Activated T-cell treated with anti-CD3 and anti-CD28 coated beads, Interleukin-2, amount 50 U/mL, for 72 hours (primary cell): ENCODE measurements at regions not wholly inside any gene's neighbourhood (a gene's known extent, or its start where the extent isn't known, plus 50 kb on each side); places are given as distances from the start of the nearest gene placed in this dataset.
"Not testable (repeated sequence)": the region's sequence is repeated elsewhere in the genome, so short reads cannot be mapped to it uniquely, and the experiment has no call there.

Source experiments
- ATAC-seq, 2 donors: fragments of 150-1000 bp; cut with Tn5 transposase; replicated peaks in 1 of 2; 2 replicates each; pipeline ENCODE4 v1.10.0; 2021; ENCODE audit warnings: moderate library complexity in 2 of 2, mild to moderate bottlenecking in 1 of 2
- DNase-seq, 2 donors: peaks; one replicate each; pipeline ENCODE4 v3.0.0; 2021 to 2022; ENCODE audit warnings: mixed read lengths in 1 of 2
- H3K27ac Mint-ChIP-seq: one replicate; pipeline ENCODE4 v1.8.0; 2022; ENCODE audit warnings: mild to moderate bottlenecking, moderate library complexity, mixed read lengths
- H3K27me3 Mint-ChIP-seq: one replicate; pipeline ENCODE4 v1.8.0; 2022; ENCODE audit warnings: low read depth, mixed read lengths
- H3K36me3 Mint-ChIP-seq, 2 donors: one replicate each; pipeline ENCODE4 v1.8.0; 2022; ENCODE audit warnings: mixed read lengths in 2 of 2, mild to moderate bottlenecking in 1 of 2; ENCODE audit not compliant: insufficient read depth in 2 of 2
- H3K4me1 Mint-ChIP-seq: one replicate; pipeline ENCODE4 v1.8.0; 2022; ENCODE audit warnings: low read depth, mixed read lengths
- H3K4me3 Mint-ChIP-seq, 2 donors: one replicate each; pipeline ENCODE4 v1.8.0; 2022; ENCODE audit warnings: mild to moderate bottlenecking in 2 of 2, mixed read lengths in 2 of 2, moderate library complexity in 2 of 2
- H3K9me3 Mint-ChIP-seq, 2 donors: one replicate each; pipeline ENCODE4 v1.8.0; 2022; ENCODE audit warnings: mixed read lengths in 2 of 2

DNA sequence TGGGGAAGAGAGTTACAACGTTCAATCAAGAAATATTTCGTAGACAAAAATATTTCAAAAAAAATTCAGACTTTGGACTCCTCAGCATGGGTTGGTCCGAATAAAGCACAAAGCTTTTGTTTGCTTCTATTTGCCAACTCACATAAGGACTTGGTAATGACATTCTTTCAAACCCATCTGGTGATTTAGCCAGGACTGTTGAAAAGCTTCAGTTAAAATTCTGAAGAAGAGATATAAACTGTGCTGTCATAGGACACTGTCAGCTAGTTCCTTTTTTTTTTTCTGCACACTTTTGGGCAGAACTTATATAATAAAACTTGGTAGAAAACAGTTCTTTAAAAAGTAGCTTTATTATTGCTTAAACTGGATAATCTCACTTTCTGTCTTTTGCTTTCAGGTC lies 660.8 kb upstream of the SGO1 start:
- Mint-ChIP-seq H3K27me3 (no peaks in the 10 kb centered on the region), H3K9me3 (peaks cover 7 to 12% of the 10 kb centered on the region in 2 donors), H3K36me3 (peaks cover 0 to 2% of the 10 kb centered on the region in 2 donors), H3K27ac (no peak overlapping the region), H3K4me1 (no peaks in the 10 kb centered on the region), H3K4me3 (no peak overlapping the region)
- ATAC-seq: no peak
- no peak for DNase-seq

DNA sequence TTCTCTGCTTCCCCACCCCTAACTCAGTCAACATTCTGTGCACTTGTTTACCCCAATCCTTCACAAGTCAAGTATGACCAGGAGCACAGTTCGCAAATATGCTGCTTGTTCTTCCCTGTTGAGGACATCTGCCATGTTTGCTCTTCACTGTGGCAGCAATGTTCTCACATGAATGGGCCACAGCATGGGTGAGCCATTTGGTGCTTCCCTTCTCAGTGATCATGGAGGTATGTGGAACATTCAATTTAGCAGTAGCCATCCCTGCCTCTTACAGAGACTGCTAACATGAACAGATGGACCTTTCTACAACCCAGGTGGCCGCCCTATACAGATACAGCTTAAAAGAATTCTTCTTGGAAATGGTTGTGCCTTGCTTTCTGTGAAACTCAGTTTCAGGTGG lies 660.1 kb upstream of the SGO1 start:
- Mint-ChIP-seq H3K36me3 (peaks cover 0 to 2% of the 10 kb centered on the region in 2 donors), H3K27me3 (no peaks in the 10 kb centered on the region), H3K27ac (no peak overlapping the region), H3K9me3 (peaks cover 7 to 12% of the 10 kb centered on the region in 2 donors), H3K4me3 (no peak overlapping the region), H3K4me1 (no peaks in the 10 kb centered on the region)
- ATAC-seq: no peak
- DNase-seq: no peak

DNA sequence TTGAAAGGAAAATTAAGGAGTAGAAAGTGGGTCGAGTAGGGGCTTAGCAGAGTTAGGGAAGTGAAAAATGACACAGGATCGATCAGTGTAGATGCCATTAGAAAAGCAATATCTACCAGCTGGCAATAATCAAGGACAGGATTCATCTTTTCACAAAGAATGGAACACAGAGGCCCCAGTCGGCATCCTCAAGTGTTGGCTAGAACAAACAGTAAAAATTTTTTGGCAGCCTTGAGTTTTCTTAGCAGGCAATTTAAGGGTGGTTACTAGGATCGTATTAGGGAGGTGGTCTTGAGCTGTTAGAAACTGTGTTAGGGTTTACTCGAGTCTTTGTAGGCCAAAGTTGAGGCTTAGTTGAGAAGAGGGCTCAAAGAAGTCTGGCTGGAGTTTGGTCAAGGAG lies 658.8 kb upstream of the SGO1 start:
- H3K4me3 Mint-ChIP-seq: no peak overlapping the region
- no peak overlapping the region for H3K27ac Mint-ChIP-seq
- H3K36me3 Mint-ChIP-seq: peaks cover 0 to 2% of the 10 kb centered on the region in 2 donors
- H3K27me3 Mint-ChIP-seq: no peaks in the 10 kb centered on the region
- peaks cover 7 to 12% of the 10 kb centered on the region in 2 donors for H3K9me3 Mint-ChIP-seq
- ATAC-seq (no peak), DNase-seq (no peak)
- no peaks in the 10 kb centered on the region for H3K4me1 Mint-ChIP-seq

DNA sequence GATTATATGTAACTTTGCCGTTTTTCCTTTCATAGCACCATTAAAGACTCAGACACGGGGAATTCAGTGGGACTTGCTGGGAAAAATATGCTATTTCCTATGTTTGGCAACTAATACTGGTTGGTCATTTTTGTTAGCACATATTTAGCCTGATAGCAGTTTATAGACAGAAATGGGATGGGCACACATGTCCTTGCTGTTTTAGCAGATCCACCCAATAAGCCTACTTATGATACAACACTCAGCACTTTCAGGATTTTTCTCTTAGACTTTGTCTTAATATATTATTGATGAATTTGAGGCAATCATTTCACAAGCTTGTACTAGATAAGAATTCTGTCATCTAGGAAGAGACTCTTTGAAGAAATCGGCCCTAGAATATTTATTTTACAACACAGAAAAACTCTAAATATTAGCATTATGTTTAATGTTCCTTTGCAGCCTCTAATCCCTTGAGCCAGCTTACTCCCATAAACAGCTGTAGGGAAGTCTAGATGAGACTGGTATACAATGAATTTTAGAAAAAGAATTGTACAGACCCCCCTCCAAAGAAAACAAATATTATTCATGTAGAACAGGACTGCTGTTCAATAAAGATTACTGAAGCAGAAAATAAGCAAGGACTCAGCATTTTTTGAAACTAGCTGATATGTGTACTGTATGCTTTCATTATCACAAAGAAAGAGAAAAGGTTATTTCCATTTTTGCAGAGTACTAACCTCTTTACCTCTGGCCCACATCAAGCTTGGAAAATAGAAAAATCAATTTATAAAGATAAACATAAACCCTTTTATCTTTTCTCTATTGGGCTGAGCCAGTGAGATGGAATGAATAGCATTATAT lies 656.8 kb upstream of the SGO1 start:
- no peak overlapping the region for H3K4me3 Mint-ChIP-seq
- peaks cover 5 to 7% of the 10 kb centered on the region in 2 donors for H3K9me3 Mint-ChIP-seq
- H3K36me3 Mint-ChIP-seq: no peaks in the 10 kb centered on the region
- no peak for DNase-seq
- H3K27me3 Mint-ChIP-seq: no peaks in the 10 kb centered on the region
- ATAC-seq: no peak
- no peak overlapping the region for H3K27ac Mint-ChIP-seq
- H3K4me1 Mint-ChIP-seq: no peaks in the 10 kb centered on the region

DNA sequence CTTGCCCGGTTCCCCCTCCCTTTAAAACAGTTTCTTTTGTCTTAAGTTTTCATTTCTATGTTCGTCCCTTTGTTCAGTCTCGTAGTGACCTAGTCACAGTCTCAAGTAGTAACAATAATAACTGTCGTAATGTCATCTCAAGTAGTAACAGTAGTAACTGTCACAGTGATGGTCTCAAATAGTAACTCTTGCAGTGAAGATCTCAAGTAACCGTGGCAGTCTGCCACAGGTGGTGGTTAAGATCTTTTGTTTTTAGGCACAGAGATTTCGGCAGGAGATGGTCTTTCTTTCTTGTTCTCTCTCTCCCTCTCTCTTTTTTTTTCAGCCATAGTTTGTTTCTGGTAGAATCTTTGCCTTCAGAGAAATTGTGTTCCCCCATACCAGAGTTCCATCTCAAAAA lies 656.0 kb upstream of the SGO1 start:
- H3K36me3 Mint-ChIP-seq: no peaks in the 10 kb centered on the region
- no peak for ATAC-seq
- no peak overlapping the region for H3K27ac Mint-ChIP-seq
- H3K27me3 Mint-ChIP-seq: no peaks in the 10 kb centered on the region
- no peak overlapping the region for H3K4me3 Mint-ChIP-seq
- H3K9me3 Mint-ChIP-seq: peaks cover 3 to 7% of the 10 kb centered on the region in 2 donors
- no peaks in the 10 kb centered on the region for H3K4me1 Mint-ChIP-seq
- DNase-seq: no peak

DNA sequence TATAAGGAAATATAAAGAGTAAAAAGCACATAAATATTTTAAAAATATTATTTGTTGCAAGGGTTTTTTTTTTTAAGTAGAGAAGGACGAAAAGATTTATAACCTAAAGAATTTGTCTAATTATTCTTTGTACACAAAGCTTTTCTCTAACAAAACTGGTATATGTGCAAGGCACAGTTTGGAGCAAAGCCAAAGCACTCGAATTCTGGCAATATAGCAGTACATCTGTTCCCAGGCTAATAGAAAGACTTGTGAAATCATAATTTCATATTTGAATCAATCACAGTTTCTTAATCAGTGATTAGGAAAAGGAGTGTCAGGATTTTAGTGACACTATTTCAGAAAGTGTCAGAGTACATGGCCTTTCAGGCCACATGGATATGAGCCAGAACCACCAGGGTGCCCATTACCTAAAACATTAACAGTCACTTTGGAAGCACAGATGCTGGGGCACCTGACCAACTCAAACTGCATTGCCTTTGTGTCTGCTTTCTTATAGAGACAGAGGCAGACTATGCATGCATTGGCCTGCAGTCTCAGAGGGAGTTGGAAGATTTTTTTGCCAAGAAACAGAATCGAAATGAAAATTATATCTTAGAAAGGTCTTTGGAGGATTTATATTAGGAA lies 651.8 kb upstream of the SGO1 start:
- Mint-ChIP-seq H3K4me3 (no peak overlapping the region), H3K27ac (no peak overlapping the region), H3K4me1 (no peaks in the 10 kb centered on the region), H3K27me3 (no peaks in the 10 kb centered on the region), H3K9me3 (peaks cover 2 to 3% of the 10 kb centered on the region in 2 donors), H3K36me3 (no peaks in the 10 kb centered on the region)
- ATAC-seq: no peak
- no peak for DNase-seq

DNA sequence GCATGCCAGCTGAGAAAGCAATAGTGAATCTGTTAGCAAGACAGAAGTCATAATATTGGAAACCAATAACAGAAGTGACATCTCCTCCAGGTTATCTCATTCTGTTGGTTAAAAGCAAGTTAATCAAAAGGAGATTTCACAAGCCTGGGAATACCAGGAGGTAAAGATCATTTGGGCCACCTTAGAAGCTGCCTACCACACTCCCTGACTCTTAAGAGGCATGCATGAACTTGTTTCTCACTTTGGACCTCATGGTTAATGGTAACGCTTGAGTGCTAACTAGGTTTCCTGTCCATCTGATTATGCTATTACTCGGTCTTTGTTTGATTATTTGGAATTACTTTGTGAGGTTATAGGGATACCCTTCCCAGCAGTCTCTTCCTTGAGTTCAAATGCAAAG lies 650.8 kb upstream of the SGO1 start:
- ATAC-seq: no peak
- H3K27ac Mint-ChIP-seq: no peak overlapping the region
- H3K4me3 Mint-ChIP-seq: no peak overlapping the region
- no peak for DNase-seq
- no peaks in the 10 kb centered on the region for H3K36me3 Mint-ChIP-seq
- H3K4me1 Mint-ChIP-seq: no peaks in the 10 kb centered on the region
- peaks cover 0 to 3% of the 10 kb centered on the region in 2 donors for H3K9me3 Mint-ChIP-seq
- H3K27me3 Mint-ChIP-seq: no peaks in the 10 kb centered on the region

DNA sequence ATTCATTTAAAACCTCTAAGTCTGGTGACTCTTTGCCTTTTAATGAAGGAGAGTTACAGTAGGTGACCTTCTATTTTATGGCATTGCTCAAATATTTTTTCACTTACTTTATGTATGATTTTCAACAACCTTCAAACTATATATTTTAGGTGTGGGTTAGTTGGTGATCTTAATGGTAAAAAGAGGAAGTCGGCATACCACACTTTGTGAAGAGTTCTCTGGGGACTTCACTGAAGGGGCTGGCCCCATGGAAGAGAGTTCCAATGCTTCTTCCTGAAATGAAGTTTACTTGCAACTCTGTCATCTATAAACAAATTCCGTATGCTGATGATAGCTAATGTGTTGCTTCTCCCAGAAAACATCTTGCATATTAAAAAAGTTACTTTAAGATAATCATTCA lies 647.0 kb upstream of the SGO1 start:
- no peaks in the 10 kb centered on the region for H3K36me3 Mint-ChIP-seq
- no peaks in the 10 kb centered on the region for H3K4me1 Mint-ChIP-seq
- H3K4me3 Mint-ChIP-seq: no peak overlapping the region
- peaks cover 4 to 6% of the 10 kb centered on the region in 2 donors for H3K9me3 Mint-ChIP-seq
- no peak for DNase-seq
- H3K27ac Mint-ChIP-seq: no peak overlapping the region
- H3K27me3 Mint-ChIP-seq: no peaks in the 10 kb centered on the region
- no peak for ATAC-seq

DNA sequence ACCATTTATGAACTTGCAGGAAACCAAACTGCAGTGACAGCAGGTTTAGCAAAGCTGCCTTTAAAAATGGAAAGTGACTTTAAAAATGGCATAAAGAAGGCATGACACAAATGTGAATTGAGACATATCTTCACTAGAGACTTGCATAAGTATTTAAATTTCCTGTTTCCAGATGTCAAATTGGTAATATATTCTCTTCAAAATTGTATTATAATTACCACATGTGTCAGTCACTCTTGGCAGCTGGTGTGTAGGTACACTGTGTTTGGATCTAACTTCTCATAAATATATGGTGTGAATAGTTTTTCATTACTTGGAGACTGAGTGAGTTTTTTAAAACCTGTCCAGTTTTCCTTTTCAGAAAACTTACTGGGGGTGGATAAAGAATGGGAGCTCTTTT lies 636.2 kb upstream of the SGO1 start:
- DNase-seq (no peak), ATAC-seq (no peak)
- Mint-ChIP-seq H3K27me3 (no peaks in the 10 kb centered on the region), H3K36me3 (peaks cover 2 to 11% of the 10 kb centered on the region in 2 donors), H3K9me3 (peaks cover 30 to 31% of the 10 kb centered on the region in 2 donors), H3K4me3 (no peak overlapping the region), H3K4me1 (no peaks in the 10 kb centered on the region), H3K27ac (no peak overlapping the region)

DNA sequence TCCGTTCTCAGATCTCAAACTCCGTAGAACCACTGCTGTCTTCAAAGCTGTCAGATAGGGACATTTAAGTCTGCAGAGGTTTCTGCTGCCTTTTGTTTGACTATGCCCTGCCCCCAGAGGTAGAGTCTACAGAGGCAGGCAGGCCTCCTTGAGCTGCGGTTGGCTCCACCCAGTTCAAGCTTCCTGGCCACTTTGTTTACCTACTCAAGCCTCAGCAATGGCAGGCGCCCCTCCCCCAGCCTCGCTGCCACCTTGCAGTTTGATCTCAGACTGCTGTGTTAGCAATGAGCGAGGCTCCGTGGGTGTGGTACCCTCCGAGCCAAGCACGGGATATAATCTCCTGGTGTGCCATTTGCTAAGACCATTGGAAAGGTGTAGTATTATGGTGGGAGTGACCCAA lies 634.9 kb upstream of the SGO1 start:
- not testable (repeated sequence) for H3K4me3 Mint-ChIP-seq, H3K27me3 Mint-ChIP-seq, DNase-seq, ATAC-seq, H3K27ac Mint-ChIP-seq, H3K4me1 Mint-ChIP-seq
- Mint-ChIP-seq H3K36me3 (peaks cover 2 to 11% of the 10 kb centered on the region in 2 donors), H3K9me3 (peaks cover 30 to 31% of the 10 kb centered on the region in 2 donors)

DNA sequence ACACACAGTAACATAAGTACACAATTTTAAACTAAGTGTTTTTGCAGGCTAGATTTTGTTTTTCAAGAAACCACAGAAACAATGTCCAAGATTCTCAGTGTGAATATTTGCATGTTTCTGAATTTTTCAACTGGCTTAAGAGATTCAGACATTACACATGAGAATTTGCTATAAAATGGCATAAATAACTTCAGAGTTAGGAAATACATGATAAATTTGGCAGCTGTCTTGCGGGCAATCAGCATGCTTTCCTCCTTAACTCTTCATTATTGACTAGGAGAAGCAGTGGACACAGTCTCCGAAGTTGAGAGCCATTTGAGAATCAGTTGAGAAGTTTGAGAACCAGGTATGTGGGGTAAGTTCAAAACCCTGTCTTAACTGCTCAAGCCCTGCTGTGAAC lies 625.6 kb upstream of the SGO1 start:
- Mint-ChIP-seq H3K4me1 (no peaks in the 10 kb centered on the region), H3K27ac (no peak overlapping the region), H3K4me3 (no peak overlapping the region), H3K36me3 (peaks cover 0 to 4% of the 10 kb centered on the region in 2 donors), H3K9me3 (peaks cover 14 to 22% of the 10 kb centered on the region in 2 donors), H3K27me3 (no peaks in the 10 kb centered on the region)
- DNase-seq (no peak), ATAC-seq (no peak)

DNA sequence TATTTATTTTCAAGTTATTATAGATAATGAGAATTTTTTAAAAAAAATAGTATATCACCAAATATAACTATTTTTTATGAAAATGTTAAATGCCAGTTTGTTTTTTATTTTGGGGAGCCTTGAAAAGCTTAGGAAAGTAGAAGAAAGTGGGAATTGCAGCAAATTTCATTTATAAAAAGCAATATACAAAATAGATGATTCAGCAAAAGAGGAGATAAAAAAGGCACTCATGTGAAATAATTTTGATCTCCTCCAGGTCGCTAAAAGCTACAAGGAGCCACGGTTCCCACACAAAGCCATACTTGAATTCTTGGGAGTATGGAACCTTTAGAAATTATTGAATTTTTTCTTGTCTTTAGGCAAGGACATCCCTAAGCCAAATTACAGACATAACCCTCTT lies 625.0 kb upstream of the SGO1 start:
- no peak for ATAC-seq
- H3K27me3 Mint-ChIP-seq: no peaks in the 10 kb centered on the region
- no peaks in the 10 kb centered on the region for H3K4me1 Mint-ChIP-seq
- no peak overlapping the region for H3K27ac Mint-ChIP-seq
- H3K9me3 Mint-ChIP-seq: peaks cover 14 to 22% of the 10 kb centered on the region in 2 donors
- H3K36me3 Mint-ChIP-seq: peaks cover 0 to 4% of the 10 kb centered on the region in 2 donors
- no peak overlapping the region for H3K4me3 Mint-ChIP-seq
- no peak for DNase-seq

DNA sequence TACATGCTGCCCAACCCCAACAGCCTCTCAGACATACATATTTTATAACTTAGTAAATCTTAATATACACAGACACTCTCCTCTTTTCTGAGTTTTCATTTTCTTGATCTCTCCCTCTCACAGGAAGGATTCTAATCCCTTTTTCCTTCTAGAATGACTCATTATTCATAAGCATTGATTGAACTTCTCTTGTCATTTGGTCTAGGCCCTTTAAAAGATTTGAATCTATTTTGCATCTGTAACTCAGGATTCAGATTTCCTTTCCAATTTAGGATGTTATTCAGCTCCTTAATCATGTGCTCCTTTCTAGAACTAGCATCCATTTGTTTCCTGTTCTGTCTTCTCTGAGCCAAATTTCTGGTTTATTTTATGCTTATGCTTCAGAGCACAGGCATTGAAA lies 624.5 kb upstream of the SGO1 start:
- peaks cover 0 to 4% of the 10 kb centered on the region in 2 donors for H3K36me3 Mint-ChIP-seq
- no peak for DNase-seq
- H3K9me3 Mint-ChIP-seq: peaks cover 14 to 22% of the 10 kb centered on the region in 2 donors
- H3K27me3 Mint-ChIP-seq: no peaks in the 10 kb centered on the region
- H3K27ac Mint-ChIP-seq: no peak overlapping the region
- ATAC-seq: no peak
- no peak overlapping the region for H3K4me3 Mint-ChIP-seq
- no peaks in the 10 kb centered on the region for H3K4me1 Mint-ChIP-seq
